ENCODE measurements at regions not wholly inside any gene's neighbourhood (a gene's known extent, or its start where the extent isn't known, plus 50 kb on each side); places are given as distances from the start of the nearest gene placed in this dataset.

DNA sequence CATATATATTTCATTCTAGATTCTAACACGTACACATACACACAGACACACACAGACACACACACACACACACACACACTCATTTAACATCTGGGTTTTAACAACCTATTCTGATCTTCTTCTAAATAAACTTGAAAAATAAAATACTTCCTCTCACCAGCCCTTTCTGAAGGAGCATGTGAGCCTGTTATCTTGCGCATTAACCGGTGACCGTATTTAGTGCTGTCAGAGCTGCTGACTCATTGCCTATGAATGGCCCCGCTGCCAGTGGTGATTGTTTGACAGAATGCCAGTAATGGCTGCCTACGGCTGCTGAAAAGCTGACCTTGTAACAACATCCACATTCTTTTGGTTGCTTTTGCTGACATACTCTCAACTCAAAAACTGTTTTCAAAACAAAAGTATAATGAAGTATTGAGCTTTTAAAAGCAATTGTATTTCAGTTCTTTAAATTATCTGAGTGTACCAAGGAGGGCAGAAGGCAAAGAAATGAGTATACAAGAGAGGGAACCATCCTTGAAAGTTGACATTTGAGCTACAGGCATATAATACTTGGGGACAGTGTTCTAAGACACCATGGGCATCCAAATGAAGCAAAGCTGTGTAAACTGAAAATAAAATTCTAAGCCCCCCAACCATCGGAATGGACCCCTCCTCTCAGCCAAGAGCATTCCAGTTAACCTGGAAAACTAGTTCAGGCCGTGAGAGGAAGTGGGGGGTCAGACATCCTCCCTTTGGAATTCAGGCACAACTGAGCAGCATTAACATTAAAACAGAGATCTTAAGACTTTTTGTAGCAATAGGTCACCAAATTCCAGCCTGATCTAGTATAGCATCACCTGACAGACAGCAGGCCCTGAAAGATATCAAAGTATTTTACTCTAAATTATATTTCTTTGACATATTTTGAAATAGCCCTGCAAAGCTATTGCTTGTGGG is 50.2 kb upstream of the DTNA start:
- Mint-ChIP-seq H3K4me3 (no peak overlapping the region), H3K4me1 (no peaks in the 10 kb centered on the region), H3K27me3 (peaks cover 16% of the 10 kb centered on the region), H3K9me3 (no peaks in the 10 kb centered on the region), H3K27ac (no peak overlapping the region), H3K36me3 (ENCODE audit: low read depth) (no peaks in the 10 kb centered on the region)
- DNase-seq = no peak
- ChIA-PET CTCF (interaction anchor here (1.3 kb wide), 1 partner anchor 19 kb away, joined by 4 read pairs; no protein-coding TSS in a partner anchor), POLR2A (no interaction called here)

Measured in activated CD4-positive, alpha-beta T cell treated with anti-CD3 and anti-CD28 coated beads, Interleukin-2, amount 10 ng/mL, durations not matched to agents 7 days and 5 days (primary cell).